HG03064 (cell line): ENCODE measurements at regions not wholly inside any gene's neighbourhood (a gene's known extent, or its start where the extent isn't known, plus 50 kb on each side); places are given as distances from the start of the nearest gene placed in this dataset.
A peak's percentile ranks its signal among the peaks of the same experiment; 100 is the strongest.

Experiments used
- ATAC-seq: cut with Tn5 transposase; IDR thresholded peaks from one replicate; pipeline ENCODE4 v1.9.1; 2021; ENCODE audit warnings: low read depth; ENCODE audit not compliant: unreplicated experiment

DNA sequence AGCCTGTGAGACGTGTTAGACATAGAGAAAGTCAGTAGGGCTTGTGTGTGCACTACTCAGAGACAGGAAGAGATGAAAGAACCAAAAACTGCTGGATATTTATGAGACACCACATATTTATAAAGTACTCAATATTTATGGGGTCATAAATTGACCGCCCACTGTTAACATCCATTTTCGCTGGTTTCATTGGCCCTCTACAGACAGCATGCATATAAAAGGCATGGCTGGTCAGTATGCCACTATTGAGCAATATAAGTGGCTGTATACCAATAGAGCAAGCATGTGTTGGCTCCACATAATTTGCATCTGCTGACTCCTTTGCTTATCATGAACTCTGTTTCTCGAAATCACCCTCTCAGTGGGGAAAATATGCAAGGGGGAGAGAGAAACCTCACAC is 110.3 kb upstream of the BTN3A2 start:
- ATAC-seq: no peak

DNA sequence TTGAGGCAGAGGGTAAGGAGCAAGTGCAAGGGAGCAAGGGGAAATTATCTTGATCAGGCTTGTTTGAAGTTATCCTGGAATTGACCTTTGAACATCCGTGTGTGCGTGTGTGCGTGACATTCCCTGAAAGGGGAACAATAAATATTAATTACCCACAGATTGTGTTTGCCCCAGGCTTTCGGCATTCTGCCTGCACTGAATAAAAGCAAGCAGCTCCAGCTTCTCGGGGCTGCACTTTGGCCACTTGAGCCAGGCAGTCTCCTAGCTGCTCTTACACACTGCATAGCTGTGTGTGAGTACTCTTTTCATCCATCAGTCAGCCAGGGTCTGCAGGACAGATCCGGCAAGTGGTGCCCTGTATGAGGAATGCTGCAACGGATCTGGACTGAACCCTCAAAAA is 107.7 kb upstream of the BTN3A2 start:
- ATAC-seq: no peak

DNA sequence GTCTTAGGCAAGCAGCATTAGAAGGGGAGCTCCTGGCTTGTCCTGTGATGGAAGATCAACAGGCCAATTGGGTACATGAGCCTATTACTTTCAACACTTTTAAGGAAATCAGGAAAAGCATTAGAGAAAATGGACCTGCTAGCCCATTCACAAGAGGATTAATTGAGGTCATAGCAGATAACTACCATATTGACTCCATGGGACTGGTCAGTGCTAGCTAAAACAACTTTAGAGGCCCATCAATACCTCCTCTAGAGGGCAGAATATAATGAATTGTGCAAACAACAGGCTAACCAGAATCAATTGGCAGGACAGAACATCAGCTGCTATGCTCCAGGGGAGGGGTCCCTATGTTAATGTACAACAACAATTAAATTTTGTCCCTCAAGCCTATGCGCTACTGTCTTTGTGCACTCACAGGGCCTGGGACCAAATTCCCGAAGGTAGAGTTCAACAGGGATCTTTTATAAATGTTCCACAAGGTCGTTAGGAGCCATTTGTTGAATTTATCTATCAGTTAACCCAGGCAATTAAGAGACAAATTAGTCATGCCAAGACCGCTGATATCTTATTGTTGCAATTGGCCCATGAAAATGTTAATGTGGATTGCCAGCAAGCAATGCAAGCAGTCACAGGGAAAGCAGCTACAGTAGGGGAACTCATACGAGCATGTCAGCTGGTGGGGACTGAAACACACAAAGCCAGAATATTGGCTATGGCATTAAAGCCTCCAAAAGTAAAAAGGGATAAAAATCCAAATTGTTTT is 106.6 kb upstream of the BTN3A2 start:
- no peak for ATAC-seq

DNA sequence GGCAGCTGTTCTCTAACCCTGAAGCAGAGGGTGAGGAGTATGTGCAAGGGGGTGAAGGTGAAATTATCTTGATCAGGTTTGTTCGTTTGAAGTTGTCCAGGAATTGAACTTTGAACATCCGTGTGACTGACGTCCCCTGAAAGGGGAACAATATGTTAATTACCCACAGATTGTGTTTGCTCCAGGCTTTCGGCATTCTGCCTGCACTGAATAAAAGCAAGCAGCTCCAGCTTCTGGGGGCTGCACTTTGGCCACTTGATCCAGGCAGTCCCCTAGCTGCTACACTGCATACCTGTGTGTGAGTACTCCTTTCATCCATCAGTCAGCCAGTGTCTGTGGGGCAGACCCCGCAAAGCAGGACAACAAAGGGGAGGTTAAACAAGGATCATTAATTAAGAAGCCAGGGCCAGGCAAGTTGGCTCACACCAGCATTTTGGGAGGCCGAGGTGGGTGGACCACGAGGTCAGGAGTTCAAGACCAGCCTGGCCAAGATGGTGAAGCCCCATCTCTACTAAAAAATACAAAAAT is 104.8 kb upstream of the BTN3A2 start:
- no peak for ATAC-seq

DNA sequence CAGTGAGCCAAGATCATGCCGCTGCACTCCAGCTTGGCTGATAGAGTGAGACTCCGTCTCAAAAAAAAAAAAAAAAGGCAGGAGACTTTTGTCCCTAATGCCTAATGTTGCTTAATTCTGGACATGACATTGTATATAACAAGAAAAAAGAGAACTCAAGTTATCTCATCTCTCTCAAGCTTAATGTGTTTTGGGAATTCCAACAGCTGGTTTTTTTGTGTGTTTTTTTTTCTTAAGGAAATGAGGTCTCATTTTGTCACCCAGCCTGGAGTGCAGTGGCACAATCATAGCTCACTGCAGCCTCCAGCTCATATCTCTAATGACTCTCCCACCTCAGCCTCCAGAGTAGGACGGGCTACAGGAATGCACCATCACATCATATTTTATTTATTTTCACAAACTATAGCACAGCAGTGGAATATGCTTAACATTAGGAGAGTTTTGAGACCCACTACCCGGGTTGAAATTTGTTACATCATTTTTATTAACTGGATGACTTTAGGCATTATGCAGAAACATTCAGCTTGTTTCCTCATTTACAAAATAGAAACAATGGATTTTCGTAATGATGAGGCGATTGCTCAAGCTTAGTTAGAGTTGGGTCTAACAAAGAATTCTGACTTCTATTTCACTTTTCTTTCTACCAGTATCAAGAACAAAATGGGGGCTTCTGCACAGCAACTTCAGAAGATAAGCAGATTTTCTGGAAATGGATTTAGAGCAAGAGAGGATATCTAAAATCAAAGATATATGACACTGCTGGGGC is 104.1 kb upstream of the BTN3A2 start:
- ATAC-seq: no peak

DNA sequence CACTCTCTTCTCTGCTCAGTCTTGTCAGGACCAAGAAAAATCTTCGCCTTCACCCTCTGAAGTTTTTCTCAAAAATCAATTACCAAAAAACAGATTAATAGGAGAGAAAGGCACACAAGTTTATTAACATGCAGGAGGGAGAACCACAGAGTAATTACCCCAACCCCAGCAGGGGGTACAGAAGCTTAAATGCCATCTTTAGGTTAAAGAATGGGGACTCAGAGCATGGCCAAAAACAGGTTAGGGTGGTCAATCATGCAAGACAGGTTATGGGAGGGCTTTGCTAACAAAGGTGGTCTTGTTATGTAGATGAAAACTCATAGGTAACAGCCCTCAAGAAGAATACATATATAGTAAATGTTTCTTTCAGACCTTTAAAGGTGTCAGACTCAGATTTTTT is 100.5 kb upstream of the BTN3A2 start:
- ATAC-seq: no peak

DNA sequence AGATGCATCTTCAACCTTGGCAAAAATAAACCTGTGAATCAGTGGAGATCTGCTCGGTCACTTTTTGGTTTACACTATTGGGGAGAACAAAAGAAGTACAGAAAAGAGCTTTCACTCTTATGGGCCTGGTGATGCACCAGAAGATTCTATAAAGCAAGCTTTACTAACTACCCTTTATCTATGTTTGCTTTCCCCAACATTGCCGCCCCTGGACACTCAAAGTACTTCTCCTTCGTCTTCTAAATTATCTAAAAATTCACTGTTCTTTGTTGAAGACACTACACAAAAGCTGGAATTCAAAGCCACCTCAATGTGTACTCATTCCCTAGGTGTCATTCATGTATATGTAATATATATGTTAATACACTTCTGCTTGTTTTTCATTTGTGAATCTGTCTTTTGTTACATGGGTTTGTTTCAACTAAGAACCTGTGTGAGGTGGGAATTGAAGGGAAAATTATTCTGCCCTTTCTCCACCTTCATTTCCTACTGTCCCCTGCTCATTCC is 97.9 kb upstream of the BTN3A2 start:
- ATAC-seq: no peak

DNA sequence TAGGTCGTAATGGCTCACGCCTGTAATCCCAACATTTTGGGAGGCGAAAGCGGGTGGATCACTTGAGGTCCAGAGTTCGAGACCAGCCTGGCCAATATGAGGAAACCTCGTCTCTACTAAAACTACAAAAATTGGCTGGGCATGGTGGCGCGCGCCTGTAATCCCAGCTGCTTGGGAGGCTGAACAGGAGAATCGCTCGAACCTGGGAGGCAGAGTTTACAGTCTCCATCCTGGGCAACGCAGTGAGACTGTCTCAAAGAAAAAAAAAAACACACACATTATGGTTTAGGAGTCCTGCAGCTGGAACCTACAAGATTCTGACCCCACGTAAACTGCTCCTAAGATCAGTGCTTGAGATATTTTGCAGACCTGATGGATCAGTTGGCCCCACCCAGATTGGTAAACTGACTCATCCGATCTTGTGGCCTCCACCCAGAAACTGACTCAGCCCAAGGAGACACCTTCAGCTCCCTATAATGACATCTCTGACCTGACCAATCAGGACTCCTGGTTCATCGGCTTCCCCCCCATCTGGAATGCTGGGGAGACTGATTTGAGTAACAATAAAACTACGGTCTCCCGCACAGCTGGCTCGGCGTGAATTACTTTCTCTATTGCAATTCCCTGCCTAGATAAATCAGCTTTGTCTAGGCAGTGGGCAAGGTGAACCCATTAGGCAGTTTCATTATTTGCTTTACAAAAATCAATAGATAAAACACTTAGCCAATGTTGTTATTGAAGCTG is 96.2 kb upstream of the BTN3A2 start:
- no peak for ATAC-seq

DNA sequence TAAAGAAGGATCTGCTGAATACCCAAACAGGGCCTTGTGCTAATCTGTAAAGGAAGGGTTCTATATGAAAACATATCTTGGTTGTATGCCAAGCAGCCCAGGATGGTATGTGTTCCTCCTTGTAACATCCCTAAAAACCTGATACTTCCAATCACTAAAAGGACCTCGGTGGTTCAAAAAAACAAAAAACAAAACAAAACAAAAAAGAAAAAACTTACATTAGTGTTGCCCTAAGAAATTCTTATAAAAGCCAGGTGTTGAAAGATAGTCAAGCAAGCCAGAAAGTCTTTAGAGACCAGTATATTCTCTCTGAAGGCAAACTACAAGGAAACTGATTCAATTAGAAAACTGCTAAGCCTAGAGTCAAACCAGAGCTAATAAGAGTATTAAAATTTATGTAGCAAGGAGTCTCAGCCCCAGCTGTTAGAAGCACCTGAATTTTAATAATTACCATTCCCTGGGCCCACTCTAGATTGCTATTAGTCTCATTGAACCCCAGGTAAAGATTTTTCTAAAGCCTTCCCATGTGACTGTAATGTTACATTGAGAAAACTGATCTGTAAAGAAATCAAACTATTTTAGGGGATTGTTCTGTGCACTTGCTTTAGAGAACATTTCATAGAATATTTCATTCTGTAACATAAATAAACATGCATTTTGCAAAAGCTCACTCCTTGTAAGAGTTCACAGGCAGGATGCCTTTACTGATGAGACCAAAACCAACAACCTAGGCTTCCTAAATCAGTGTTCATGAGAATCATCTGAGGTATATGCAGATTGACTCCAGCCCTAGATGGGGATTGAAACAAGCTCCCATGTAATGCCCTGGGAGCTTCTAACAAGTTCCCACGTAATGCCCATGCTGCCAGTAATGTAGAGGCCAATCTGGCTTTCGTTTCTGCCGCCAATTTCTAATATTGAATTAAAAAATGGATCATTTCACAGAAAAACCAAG is 95.2 kb upstream of the BTN3A2 start:
- ATAC-seq: no peak

DNA sequence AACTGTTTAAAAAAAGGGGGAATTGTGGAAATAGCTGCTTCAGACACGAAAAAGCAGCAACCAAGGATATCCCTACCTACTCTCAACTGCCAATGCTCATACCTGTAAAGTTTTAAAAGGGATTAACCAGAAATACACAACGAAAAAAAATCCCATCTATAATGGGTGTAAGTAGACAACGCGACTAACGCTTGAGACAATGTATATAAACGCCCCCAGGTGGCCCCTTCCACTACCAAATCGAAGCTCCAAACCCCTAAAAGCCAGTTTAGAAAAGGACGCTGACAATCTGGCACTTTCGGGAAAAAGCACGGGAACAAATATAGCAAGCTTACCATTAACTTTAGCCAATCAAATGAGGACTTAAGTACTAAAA is 94.5 kb upstream of the BTN3A2 start:
- no peak for ATAC-seq

DNA sequence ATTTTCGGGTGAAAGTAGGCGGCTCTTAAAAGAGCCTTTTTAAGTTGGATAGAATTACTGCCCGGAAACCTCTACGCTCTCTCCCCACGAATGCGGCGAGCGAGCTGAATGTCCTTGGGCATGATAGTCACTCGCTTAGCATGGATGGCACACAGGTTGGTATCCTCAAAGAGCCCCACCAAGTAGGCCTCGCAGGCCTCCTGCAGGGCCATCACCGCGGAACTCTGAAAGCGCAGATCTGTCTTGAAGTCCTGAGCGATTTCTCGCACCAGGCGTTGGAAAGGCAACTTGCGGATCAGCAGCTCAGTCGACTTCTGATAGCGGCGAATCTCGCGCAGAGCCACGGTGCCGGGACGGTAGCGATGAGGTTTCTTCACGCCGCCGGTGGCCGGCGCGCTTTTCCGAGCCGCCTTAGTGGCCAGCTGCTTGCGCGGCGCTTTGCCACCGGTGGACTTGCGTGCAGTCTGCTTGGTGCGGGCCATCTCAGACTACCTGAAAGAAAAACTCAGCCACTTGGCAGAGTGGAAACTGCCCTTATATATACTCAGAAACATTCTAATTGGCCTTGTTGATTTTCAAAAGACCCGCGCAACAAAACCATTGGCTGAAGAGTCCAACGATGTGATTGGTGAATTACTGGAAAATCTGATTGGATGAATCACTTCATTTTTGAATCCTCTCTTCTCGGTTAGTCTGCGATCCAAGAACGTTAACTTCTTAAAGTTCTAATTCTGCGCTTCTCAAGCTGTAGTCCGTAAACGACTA is 93.9 kb upstream of the BTN3A2 start:
- peak; percentile 34 for ATAC-seq

DNA sequence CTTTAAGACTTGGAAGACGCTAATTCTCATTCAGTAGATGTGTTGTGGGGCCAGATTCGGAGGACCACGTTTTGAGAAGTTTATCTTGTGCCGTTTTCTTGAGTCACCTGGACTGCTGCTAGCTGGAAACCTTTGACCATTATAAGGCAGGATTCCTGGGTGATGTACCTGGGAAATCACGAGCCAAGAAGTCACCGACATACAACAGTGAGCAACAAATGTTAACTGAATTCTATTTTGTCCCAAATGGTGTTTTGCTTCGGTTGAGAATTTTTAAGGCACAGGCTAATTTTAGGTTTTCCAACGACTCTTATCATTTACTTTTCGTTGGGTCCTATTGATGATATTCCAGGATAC is 93.4 kb upstream of the BTN3A2 start:
- no peak for ATAC-seq

DNA sequence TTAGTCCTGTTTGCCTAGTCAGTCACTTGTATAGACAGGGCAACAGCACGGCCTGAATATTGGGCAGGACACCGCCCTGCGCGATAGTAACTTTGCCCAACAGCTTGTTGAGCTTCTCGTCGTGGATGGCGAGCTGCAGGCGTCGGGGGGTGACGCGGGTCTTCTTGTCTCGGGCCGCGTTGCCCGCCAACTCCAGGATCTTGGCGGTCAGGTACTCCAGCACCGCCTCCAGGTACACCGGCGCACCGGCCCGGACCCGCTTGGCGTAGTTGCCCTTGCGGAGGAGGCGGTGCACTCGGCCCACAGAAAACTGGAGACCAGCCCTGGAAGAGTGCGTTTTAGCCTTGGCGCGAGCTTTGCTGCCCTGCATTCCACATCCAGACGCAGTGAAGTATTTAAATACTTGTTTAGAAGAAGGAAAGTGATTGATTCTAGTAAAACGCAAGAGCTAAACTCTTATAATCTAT is 92.8 kb upstream of the BTN3A2 start:
- no peak for ATAC-seq

DNA sequence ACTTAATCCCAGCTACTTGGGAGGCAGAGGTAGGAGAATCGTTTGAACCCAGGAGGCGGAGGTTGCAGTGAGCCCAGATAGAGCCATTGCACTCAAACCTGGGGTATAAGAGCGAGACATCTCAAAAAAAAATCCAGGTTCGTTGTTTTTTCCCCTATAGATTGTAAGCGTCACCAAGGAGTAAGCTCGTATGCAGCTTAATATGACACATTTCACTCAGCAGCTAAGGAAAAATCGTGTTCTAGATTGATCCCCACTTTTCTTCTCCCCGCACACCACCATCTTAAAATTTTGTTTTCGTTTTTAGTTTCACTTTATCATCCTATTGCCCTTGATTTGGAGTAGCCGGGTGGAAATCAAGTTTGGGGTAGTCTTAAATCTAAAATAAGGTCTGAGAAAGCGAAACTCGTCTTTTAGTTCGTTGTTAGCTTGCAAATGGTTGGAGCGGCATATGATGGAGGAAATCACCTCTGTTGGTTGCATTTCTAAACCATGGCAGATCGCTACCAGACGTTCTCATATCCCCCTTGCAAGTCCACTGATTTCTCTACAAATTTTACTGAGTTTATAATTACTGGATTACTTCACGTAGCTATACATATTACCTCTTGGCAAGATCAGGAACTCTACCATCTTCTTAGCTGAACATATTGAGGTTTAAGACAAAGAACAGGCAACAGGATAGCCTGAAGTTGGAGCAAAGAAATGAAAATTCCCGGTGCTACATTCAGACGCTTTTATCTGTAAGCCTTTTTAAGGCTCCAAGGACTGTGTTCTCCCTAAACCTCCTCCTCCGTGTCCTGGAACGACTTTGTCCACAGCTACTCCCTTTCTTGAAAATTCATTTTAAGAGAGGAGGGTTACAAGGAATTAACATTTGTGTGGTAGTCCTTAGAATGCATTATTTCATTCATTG is 91.1 kb upstream of the BTN3A2 start:
- ATAC-seq: no peak

DNA sequence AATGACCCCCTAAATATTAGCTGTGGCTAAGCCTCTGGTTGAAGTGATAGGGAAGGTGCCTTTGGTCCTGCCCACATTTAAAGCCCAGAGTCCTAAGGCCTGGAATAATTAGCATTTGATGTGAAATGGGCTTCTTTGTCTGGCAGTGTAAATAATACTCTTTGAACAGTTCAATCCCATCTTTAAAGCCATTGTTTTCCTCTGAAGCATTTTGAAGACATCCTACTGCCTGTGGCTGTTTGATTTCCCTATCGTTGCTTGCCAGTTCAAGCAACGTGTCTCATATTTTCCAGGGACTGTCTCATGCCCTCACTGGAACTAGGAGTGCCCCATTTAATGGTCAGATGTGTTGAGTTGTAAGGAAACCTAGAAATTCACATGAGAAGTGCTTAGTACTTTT is 89.3 kb upstream of the BTN3A2 start:
- no peak for ATAC-seq

DNA sequence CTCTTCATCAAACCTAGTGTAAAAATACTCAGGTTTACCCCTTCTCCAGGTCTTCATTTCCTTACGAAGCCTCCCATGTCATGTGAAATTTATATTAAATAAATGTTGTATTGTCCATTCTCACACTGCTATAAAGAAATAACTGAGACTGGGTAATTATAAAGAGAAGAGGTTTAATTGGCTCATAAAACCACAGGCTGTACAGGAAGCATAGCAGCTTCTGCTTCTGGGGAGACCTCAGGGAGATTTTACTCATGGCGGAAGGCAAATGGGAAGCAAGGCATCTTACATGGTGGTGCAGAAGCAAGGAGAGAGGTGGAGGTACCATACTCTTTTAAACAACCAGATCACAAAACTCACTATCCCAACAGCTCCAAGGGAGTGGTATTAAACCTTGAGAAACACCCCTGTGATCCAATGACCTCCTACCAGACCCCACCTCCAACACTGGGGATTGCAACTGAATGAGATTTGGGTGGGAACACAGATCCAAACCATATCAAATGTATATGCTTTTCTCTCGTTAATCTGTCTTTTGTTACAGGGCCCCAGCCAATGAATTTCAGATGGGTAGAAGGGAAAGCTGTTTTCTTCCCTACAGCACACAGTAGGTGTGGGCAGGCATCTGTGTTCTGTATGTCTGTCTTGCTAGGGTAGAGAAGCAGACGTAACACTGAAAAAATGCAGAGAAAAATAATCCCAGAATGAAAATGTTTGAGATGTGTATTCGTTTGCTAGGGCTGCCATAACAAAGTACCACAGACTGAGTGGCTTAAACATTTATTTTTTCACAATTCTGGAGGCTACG is 88.0 kb upstream of the BTN3A2 start:
- no peak for ATAC-seq

DNA sequence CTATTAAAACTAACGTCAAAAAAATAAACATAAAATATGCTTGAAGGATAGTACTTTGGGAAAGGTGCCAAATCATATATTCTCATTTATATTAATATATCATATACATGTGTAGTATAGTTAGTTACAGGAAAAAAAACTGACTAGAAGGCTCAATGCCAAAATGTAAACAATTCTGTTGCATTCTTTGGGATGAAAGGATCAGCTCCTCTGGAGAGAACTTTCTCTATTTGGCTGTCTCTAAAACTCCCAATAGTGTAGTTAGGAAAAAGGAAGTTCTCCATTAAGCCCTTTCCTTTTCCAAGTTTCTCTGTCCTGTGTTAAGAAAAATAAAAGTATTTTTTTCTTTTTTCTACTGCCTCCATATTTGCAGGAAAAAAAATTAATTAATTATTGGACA is 86.5 kb upstream of the BTN3A2 start:
- no peak for ATAC-seq
